ENCODE measurements at regions not wholly inside any gene's neighbourhood (a gene's known extent, or its start where the extent isn't known, plus 50 kb on each side); places are given as distances from the start of the nearest gene placed in this dataset.
"Not testable (repeated sequence)": the region's sequence is repeated elsewhere in the genome, so short reads cannot be mapped to it uniquely, and the experiment has no call there.

- DNase-seq (ENCODE audit: extremely low read depth, low read depth), result no peak
Observed at GRCh38 chr22:44572414-44573207, 74.6 kb upstream of the RTL6 start.

GRCh38 chr22:44571566-44572413 lies 73.8 kb upstream of the RTL6 start:
- DNase-seq (ENCODE audit: extremely low read depth, low read depth), result no peak
- TF ChIP-seq, protein P1, sequence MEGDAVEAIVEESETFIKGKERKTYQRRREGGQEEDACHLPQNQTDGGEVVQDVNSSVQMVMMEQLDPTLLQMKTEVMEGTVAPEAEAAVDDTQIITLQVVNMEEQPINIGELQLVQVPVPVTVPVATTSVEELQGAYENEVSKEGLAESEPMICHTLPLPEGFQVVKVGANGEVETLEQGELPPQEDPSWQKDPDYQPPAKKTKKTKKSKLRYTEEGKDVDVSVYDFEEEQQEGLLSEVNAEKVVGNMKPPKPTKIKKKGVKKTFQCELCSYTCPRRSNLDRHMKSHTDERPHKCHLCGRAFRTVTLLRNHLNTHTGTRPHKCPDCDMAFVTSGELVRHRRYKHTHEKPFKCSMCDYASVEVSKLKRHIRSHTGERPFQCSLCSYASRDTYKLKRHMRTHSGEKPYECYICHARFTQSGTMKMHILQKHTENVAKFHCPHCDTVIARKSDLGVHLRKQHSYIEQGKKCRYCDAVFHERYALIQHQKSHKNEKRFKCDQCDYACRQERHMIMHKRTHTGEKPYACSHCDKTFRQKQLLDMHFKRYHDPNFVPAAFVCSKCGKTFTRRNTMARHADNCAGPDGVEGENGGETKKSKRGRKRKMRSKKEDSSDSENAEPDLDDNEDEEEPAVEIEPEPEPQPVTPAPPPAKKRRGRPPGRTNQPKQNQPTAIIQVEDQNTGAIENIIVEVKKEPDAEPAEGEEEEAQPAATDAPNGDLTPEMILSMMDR (IDR thresholded peaks at IDR 0.05; ENCODE audit: low read depth, low read length), result no peak

More at GRCh38 chr22:44572414-44573207, 74.6 kb upstream of the RTL6 start:
- TF ChIP-seq, protein P1 (IDR thresholded peaks at IDR 0.05; ENCODE audit: low read depth, low read length), result no peak

DNA sequence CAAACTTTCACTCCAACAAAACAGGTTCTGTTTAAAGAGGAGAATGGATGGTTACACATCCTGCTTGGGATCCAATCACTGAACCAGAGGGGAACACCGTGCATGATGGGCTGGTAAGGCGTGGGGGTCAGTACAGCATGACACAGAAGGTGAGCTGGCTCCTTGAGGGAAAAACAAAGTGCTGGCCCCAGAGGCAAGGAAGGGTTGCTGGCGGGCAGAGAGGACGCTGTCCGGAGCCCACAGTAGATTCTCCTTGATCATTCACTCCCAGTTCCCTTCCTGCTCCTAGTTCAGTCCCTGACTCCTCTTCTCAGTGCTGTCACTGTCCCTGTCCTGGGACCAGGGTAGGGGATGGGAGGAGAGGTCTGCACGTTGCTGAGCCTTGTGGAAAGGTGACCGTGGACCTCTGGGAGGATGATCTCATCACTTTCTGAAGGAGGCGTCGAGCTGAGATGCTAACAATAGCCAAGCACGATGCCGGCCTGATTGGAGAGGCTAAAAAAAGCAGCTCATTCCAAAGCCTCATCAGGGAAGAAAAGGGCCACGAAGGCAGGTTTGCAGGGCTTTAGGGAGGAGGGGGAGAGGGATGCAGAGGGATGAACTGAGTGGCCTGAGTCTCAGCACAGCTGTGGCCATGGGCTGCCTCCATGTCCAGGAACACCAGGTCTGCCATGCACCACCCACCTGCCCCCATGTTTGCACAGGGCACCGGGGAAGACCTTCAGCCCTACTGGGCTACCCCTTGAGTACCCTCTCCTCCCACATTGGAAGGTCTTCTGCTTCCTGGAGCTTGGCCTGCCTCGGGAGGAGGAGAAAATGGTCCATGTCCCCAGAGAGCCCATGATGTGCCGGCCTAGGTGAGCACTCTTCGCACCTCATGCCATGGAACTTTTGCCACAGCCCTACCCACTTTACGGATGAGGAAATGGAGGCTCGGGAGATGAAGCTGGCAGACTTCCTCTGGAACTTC lies 72.7 kb upstream of the RTL6 start:
- TF ChIP-seq, protein P1 (IDR thresholded peaks at IDR 0.05; ENCODE audit: low read depth, low read length), result no peak
- no peak for DNase-seq (ENCODE audit: extremely low read depth, low read depth)

DNA sequence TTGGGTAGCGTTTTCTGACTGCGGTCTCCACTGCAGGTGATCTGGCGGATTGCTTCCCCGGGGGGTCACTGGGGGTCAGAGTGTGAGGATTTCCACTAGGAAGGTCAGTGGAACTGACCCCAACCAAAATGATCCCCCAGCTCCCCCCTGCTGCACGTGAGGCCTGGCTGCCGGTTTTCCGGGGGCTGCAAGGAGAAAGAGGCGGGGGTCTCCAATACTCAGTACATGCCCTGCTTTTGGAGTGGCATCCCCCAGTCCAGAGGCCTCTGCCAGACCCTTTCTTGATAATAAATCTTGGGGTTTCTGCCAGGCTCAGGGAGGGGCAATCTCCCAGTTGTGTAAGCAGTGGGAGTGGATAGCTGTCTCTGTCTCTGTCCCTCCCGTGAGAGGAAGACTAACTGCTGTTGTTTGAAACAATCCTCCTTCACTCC lies 71.5 kb upstream of the RTL6 start:
- TF ChIP-seq, protein P1 (IDR thresholded peaks at IDR 0.05; ENCODE audit: low read depth, low read length), result no peak
- no peak for DNase-seq (ENCODE audit: extremely low read depth, low read depth)

- TF ChIP-seq, protein P1 (IDR thresholded peaks at IDR 0.05; ENCODE audit: low read depth, low read length), result peak; percentile 57
- no peak for DNase-seq (ENCODE audit: extremely low read depth, low read depth)
Observed at GRCh38 chr22:44567846-44568493, 69.9 kb upstream of the RTL6 start.

GRCh38 chr22:44567378-44567841 lies 69.4 kb upstream of the RTL6 start:
- not testable (repeated sequence) for DNase-seq (ENCODE audit: extremely low read depth, low read depth)

GRCh38 chr22:44566911-44567310 lies 68.9 kb upstream of the RTL6 start:
- TF ChIP-seq, protein P1 (IDR thresholded peaks at IDR 0.05; ENCODE audit: low read depth, low read length), result no peak
- DNase-seq (ENCODE audit: extremely low read depth, low read depth), result no peak

GRCh38 chr22:44562651-44563050 lies 64.6 kb upstream of the RTL6 start:
- not testable (repeated sequence) for DNase-seq (ENCODE audit: extremely low read depth, low read depth)

All from AG09319 (cell line).